D721Med (cell line): ENCODE measurements at regions not wholly inside any gene's neighbourhood (a gene's known extent, or its start where the extent isn't known, plus 50 kb on each side); places are given as distances from the start of the nearest gene placed in this dataset.

ENCODE experiments used
- DNase-seq: peaks from one replicate; pipeline ENCODE4 v3.0.0; 2011; ENCODE audit warnings: low spot score; ENCODE audit not compliant: insufficient read length
- FAIRE-seq: peaks from 2 replicates; lab custom pipeline; 2011; peaks lifted over from hg19 to GRCh38; lab: Jason Lieb, UNC
- CTCF ChIP-seq: IDR thresholded peaks from 2 replicates; pipeline ENCODE4 v1.5.1; 2012; ENCODE audit warnings: mild to moderate bottlenecking, control low read depth; ENCODE audit not compliant: insufficient read depth; ENCODE audit errors: missing control alignments

- TF ChIP-seq CTCF = no peak
- FAIRE-seq (no peak), DNase-seq (no peak)
Measured at GRCh38 chr13:111558700-111559088, 238.3 kb downstream of the TEX29 start.

DNA sequence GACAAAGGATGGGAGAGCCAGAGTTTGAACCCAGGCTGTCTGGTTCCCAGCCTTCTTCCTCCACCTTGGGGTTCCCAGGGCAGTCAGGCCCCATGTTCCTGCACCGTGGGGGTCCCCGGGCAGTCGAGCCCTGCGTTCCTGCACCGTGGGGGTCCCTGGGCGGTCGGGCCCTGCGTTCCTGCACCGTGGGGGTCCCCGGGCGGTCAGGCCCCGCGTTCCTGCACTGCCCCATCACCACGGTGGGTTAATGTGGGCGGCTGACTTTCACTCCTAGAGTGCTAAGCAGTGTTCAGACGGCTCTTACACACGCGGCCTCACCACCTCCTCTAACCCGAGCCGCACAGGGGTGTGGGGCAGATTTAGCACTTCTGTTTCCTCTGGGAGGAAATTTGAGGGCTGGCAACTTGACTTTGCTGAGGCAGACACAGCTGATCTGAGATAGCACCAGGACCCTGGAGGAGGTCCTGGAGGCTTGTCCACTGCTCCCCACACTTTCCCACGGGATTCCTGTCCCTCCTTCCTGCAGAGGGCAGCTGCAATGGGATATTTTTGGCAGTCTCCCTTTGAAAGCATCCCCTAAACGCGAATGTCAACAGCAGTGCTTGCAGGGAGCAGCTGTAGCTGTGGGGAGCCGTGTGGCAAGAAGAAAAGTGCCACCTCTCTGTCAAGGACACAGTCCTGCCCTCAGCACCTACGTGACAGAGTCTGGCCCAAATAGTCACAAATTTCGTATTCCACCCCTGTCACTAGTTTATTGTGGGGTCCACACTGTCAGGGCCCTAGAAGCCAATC is 239.4 kb downstream of the TEX29 start:
- no peak for TF ChIP-seq CTCF
- FAIRE-seq = no peak

DNA sequence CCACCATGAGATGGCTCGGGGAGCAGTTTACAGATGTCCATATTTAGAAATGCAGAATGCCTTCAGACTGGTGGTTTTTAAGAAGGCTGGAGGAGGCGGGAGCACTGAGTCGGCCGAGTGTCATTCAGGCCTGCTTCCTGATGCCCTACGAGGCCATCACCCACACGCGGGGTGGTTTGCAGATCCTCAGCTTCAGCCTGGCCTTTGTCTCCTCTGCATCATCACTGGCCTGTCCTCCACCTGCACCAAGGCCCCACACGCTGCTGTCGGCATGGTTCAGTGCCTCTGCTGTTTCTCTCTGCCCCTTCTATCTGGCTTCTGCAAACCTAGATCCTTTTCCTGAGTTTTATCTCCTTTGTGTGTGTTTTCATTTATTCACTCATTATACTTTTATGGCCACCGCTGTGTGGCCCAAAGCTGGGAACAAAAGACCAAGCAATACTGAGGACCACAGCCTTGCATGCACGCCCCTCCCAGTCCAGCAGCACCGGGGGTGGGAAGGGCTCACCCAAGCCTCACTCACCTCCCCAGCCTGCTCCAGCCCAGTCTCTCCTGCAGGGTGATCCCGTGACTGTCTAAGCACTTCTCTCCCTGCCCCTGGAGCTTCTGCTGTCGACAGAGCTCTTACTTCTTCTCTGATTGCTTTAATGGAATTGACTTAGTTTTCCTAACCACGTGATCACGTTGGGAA is 240.8 kb downstream of the TEX29 start:
- DNase-seq = no peak
- no peak for FAIRE-seq
- no peak for TF ChIP-seq CTCF

More for the DNA sequence above, 239.4 kb downstream of the TEX29 start:
- no peak for DNase-seq

GRCh38 chr13:111562716-111563115 is 242.3 kb downstream of the TEX29 start:
- FAIRE-seq (no peak), DNase-seq (no peak)
- no peak for TF ChIP-seq CTCF

DNA sequence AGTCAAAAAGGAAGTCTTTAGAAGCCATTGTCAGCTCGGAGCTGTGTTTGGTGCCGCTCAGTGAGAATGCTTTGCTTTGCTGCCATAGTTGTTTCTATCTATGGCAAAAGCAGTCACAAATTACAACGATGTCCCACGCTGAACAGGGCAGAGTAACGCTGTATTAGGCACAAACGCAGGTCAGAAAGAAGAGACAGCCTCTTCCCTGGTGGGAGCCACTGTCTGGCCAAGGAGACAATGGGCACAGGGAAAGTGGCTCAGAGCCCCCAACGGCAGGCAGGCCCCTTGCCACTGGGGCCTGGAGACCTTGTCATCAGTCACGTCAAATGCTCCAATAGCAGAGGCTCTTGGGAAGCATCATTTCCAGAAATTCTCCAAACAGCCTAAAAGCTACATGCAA is 244.2 kb downstream of the TEX29 start:
- DNase-seq = no peak
- no peak for TF ChIP-seq CTCF
- no peak for FAIRE-seq

GRCh38 chr13:111565400-111565799 is 245.0 kb downstream of the TEX29 start:
- TF ChIP-seq CTCF = no peak

GRCh38 chr13:111566567-111566966 is 246.1 kb downstream of the TEX29 start:
- FAIRE-seq (no peak), DNase-seq (no peak)
- no peak for TF ChIP-seq CTCF

More at GRCh38 chr13:111565400-111565799, 245.0 kb downstream of the TEX29 start:
- DNase-seq (no peak), FAIRE-seq (no peak)
